Lower leg skin (tissue), 3 donors: ENCODE measurements at regions not wholly inside any gene's neighbourhood (a gene's known extent, or its start where the extent isn't known, plus 50 kb on each side); places are given as distances from the start of the nearest gene placed in this dataset.

Experiments
- POLR2A ChIP-seq, 2 donors: fragments of 450-650 bp; IDR thresholded peaks; one replicate each; pipeline ENCODE4 v1.6.1; 2016 to 2017; ENCODE audit warnings: antibody characterized with exemption in 2 of 2, mild to moderate bottlenecking in 1 of 2, moderate library complexity in 1 of 2
- TF ChIP-seq, protein P1 (sequence below), 3 donors: fragments of 450-650 bp; IDR thresholded peaks; one replicate each; pipeline ENCODE4 v1.5.1; 2016; ENCODE audit warnings: antibody characterized with exemption in 3 of 3, mild to moderate bottlenecking in 3 of 3, moderate library complexity in 2 of 3

DNA sequence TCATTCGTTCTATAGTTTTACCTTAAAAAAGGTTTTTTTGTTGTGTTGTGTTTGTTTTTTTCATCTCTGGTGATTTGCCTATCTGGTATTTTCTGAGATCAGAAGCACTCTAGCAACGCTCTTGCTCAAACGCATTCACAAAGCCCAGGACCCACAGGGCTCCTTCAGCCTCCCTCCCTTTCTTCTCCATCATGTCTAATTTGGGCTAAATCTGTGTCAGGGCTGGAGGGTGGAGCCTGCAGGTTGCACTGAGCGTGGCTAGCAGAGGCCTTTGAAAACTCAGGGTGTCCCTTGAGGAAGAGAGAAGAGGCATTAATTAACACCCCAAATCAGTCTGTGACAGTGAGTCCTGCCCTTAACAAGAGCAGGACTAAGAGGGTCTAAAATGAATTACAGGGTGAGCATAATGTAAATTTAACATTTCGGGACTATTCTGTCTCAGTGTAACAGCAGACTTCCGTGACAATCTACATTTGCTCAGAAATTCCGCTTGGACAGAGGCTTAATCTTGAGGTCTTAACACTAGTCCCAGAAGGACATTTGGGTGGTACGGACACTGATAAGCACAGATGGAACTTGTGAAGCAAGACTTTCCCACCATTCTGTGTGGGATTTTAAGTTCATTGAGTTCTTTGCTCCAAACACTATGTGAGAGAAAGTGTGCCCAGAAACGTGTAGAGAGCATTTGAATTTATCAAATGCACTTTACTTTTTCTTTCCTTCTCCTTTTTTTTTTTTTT is 174.4 kb upstream of the APCDD1 start:
- TF ChIP-seq, protein P1, sequence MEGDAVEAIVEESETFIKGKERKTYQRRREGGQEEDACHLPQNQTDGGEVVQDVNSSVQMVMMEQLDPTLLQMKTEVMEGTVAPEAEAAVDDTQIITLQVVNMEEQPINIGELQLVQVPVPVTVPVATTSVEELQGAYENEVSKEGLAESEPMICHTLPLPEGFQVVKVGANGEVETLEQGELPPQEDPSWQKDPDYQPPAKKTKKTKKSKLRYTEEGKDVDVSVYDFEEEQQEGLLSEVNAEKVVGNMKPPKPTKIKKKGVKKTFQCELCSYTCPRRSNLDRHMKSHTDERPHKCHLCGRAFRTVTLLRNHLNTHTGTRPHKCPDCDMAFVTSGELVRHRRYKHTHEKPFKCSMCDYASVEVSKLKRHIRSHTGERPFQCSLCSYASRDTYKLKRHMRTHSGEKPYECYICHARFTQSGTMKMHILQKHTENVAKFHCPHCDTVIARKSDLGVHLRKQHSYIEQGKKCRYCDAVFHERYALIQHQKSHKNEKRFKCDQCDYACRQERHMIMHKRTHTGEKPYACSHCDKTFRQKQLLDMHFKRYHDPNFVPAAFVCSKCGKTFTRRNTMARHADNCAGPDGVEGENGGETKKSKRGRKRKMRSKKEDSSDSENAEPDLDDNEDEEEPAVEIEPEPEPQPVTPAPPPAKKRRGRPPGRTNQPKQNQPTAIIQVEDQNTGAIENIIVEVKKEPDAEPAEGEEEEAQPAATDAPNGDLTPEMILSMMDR (IDR thresholded peaks at IDR 0.05), result no peak
- TF ChIP-seq POLR2A (IDR thresholded peaks at IDR 0.05), result no peak
